Neural progenitor cell (in vitro differentiated cells): ENCODE measurements at regions not wholly inside any gene's neighbourhood (a gene's known extent, or its start where the extent isn't known, plus 50 kb on each side); places are given as distances from the start of the nearest gene placed in this dataset.

Experiments used
- DNase-seq: peaks from one replicate; pipeline ENCODE4 v3.0.0-alpha.2; 2016; ENCODE audit warnings: low spot score
- H2AFZ ChIP-seq: fragments of 200-600 bp; sonication (generic); replicated peaks from 2 replicates; pipeline ENCODE4 v1.6.1; 2016; ENCODE audit warnings: antibody characterized with exemption
- H3F3A ChIP-seq: fragments of 200-600 bp; sonication (generic); 2 replicates; pipeline ENCODE4 v1.6.1; 2016; ENCODE audit warnings: antibody characterized with exemption, low read depth
- H3K27ac ChIP-seq: fragments of 200-600 bp; sonication (generic); 2 replicates; pipeline ENCODE4 v1.5.1; 2016; ENCODE audit warnings: mild to moderate bottlenecking
- H3K27me3 ChIP-seq: fragments of 200-600 bp; sonication (generic); 2 replicates; pipeline ENCODE4 v1.6.1; 2016; ENCODE audit warnings: mild to moderate bottlenecking, moderate library complexity
- H3K36me3 ChIP-seq: fragments of 200-600 bp; sonication (generic); 2 replicates; pipeline ENCODE4 v1.5.1; 2016
- H3K4me1 ChIP-seq: fragments of 200-600 bp; sonication (generic); 2 replicates; pipeline ENCODE4 v1.6.1; 2016; ENCODE audit warnings: mixed run types
- H3K4me2 ChIP-seq: fragments of 200-600 bp; sonication (generic); 2 replicates; pipeline ENCODE4 v1.6.1; 2016
- H3K4me3 ChIP-seq: fragments of 200-600 bp; sonication (generic); 2 replicates; pipeline ENCODE4 v1.5.1; 2016
- H3K79me2 ChIP-seq: fragments of 200-600 bp; sonication (generic); 2 replicates; pipeline ENCODE4 v1.6.1; 2016; ENCODE audit warnings: low read depth
- H3K9ac ChIP-seq: fragments of 200-600 bp; sonication (generic); 2 replicates; pipeline ENCODE4 v1.6.1; 2016
- H3K9me3 ChIP-seq: fragments of 200-600 bp; sonication (generic); 2 replicates; pipeline ENCODE4 v1.5.1; 2016; ENCODE audit warnings: low read depth
- H4K20me1 ChIP-seq: fragments of 200-600 bp; sonication (generic); 2 replicates; pipeline ENCODE4 v1.6.1; 2016; ENCODE audit warnings: low read depth
- H3K27ac Mint-ChIP-seq: 3 replicates; pipeline ENCODE4 v1.8.0; 2021; ENCODE audit warnings: mixed read lengths
- H3K27me3 Mint-ChIP-seq: 2 replicates; pipeline ENCODE4 v1.8.0; 2022; ENCODE audit warnings: low read depth, mild to moderate bottlenecking, inconsistent platforms, moderate library complexity, mixed read lengths; ENCODE audit not compliant: insufficient read depth
- H3K36me3 Mint-ChIP-seq: 3 replicates; pipeline ENCODE4 v1.8.0; 2021; ENCODE audit warnings: mixed read lengths
- H3K4me1 Mint-ChIP-seq: 3 replicates; pipeline ENCODE4 v1.8.0; 2021; ENCODE audit warnings: mixed read lengths
- H3K4me3 Mint-ChIP-seq: 3 replicates; pipeline ENCODE4 v1.8.0; 2021; ENCODE audit warnings: mild to moderate bottlenecking, moderate library complexity, mixed read lengths
- H3K9me3 Mint-ChIP-seq: 3 replicates; pipeline ENCODE4 v1.8.0; 2020; ENCODE audit warnings: mixed read lengths
- EZH2 ChIP-seq: fragments of 200-600 bp; sonication (generic); IDR thresholded peaks from 2 replicates; pipeline ENCODE4 v1.6.1; 2017; ENCODE audit warnings: antibody characterized with exemption, mild to moderate bottlenecking, moderate library complexity
- EZH2phosphoT487 ChIP-seq: fragments of 200-600 bp; sonication (generic); IDR thresholded peaks from 2 replicates; pipeline ENCODE4 v1.6.1; 2017; ENCODE audit warnings: antibody characterized with exemption
- TF ChIP-seq, protein P1 (sequence below): fragments of 200-600 bp; sonication (generic); IDR thresholded peaks from 2 replicates; pipeline ENCODE4 v1.5.1; 2017; ENCODE audit warnings: antibody characterized with exemption, mild to moderate bottlenecking

DNA sequence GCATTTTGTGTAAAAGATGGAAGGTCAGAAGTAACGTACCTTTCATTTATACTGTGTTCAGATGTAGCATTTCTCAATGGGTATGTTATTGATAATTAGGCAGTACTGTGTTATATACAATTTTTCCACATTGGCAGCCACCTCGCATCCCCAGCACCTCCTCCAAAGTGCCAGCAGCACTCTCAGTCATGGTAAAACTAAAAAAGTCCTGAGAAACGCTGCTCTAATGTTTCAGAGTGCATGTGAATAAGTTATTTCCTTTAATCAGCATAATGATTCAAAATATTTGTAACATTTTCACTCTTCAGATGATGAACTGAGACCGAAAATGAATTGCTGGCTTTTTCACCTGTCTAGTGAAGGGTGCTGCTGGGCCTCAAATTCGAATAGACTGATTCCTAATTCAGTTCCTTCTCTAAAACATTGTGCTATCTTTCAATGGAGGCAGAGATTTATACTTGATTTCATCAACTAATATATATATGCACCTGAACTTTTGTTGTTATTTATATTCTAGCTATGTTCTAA, 79.9 kb upstream of the ANKRD55 start:
- H3K9me3 Mint-ChIP-seq, result peaks cover 2% of the 10 kb centered on the region
- no peaks in the 10 kb centered on the region for H3K36me3 Mint-ChIP-seq
- no peak overlapping the region for H2AFZ ChIP-seq
- no peak overlapping the region for H3K4me2 ChIP-seq
- no peaks in the 10 kb centered on the region for H3K36me3 ChIP-seq
- H3K4me3 ChIP-seq, result no peak overlapping the region
- no peaks in the 10 kb centered on the region for H3K27me3 Mint-ChIP-seq
- no peak overlapping the region for H3K27ac ChIP-seq
- no peak overlapping the region for H3K27ac Mint-ChIP-seq
- no peaks in the 10 kb centered on the region for H3K27me3 ChIP-seq
- H4K20me1 ChIP-seq, result no peaks in the 10 kb centered on the region
- no peak for DNase-seq
- no peak overlapping the region for H3K9ac ChIP-seq
- no peaks in the 10 kb centered on the region for H3K79me2 ChIP-seq
- no peak for TF ChIP-seq EZH2
- TF ChIP-seq, protein P1, sequence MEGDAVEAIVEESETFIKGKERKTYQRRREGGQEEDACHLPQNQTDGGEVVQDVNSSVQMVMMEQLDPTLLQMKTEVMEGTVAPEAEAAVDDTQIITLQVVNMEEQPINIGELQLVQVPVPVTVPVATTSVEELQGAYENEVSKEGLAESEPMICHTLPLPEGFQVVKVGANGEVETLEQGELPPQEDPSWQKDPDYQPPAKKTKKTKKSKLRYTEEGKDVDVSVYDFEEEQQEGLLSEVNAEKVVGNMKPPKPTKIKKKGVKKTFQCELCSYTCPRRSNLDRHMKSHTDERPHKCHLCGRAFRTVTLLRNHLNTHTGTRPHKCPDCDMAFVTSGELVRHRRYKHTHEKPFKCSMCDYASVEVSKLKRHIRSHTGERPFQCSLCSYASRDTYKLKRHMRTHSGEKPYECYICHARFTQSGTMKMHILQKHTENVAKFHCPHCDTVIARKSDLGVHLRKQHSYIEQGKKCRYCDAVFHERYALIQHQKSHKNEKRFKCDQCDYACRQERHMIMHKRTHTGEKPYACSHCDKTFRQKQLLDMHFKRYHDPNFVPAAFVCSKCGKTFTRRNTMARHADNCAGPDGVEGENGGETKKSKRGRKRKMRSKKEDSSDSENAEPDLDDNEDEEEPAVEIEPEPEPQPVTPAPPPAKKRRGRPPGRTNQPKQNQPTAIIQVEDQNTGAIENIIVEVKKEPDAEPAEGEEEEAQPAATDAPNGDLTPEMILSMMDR, result no peak
- no peak for TF ChIP-seq EZH2phosphoT487
- no peak overlapping the region for H3K4me3 Mint-ChIP-seq
- no peaks in the 10 kb centered on the region for H3F3A ChIP-seq
- H3K4me1 ChIP-seq, result no peaks in the 10 kb centered on the region
- H3K4me1 Mint-ChIP-seq, result no peaks in the 10 kb centered on the region
- no peaks in the 10 kb centered on the region for H3K9me3 ChIP-seq

- no peak for TF ChIP-seq EZH2phosphoT487
- TF ChIP-seq, protein P1, result no peak
- TF ChIP-seq EZH2, result no peak
- Mint-ChIP-seq H3K27me3 (peaks cover 2% of the 10 kb centered on the region), H3K27ac (no peak overlapping the region), H3K9me3 (peaks cover 2% of the 10 kb centered on the region), H3K4me1 (no peaks in the 10 kb centered on the region), H3K36me3 (no peaks in the 10 kb centered on the region), H3K4me3 (no peak overlapping the region)
- Histone ChIP-seq H3F3A (no peaks in the 10 kb centered on the region), H3K4me2 (no peak overlapping the region), H2AFZ (no peak overlapping the region), H3K4me3 (no peak overlapping the region), H3K27me3 (no peaks in the 10 kb centered on the region), H3K36me3 (no peaks in the 10 kb centered on the region), H4K20me1 (no peaks in the 10 kb centered on the region), H3K9ac (no peak overlapping the region), H3K9me3 (no peaks in the 10 kb centered on the region), H3K27ac (no peak overlapping the region), H3K4me1 (no peaks in the 10 kb centered on the region), H3K79me2 (no peaks in the 10 kb centered on the region)
- DNase-seq, result no peak
Observed at GRCh38 chr5:56311306-56311905, 78.3 kb upstream of the ANKRD55 start.

GRCh38 chr5:56310711-56311204, 77.6 kb upstream of the ANKRD55 start:
- Mint-ChIP-seq H3K9me3 (peaks cover 6% of the 10 kb centered on the region), H3K36me3 (no peaks in the 10 kb centered on the region), H3K27me3 (peaks cover 2% of the 10 kb centered on the region), H3K4me1 (no peaks in the 10 kb centered on the region), H3K4me3 (no peak overlapping the region), H3K27ac (no peak overlapping the region)
- Histone ChIP-seq H3K4me1 (no peaks in the 10 kb centered on the region), H3K36me3 (no peaks in the 10 kb centered on the region), H4K20me1 (no peaks in the 10 kb centered on the region), H3K4me2 (no peak overlapping the region), H3K4me3 (no peak overlapping the region), H3F3A (no peaks in the 10 kb centered on the region), H3K27me3 (no peaks in the 10 kb centered on the region), H3K9ac (no peak overlapping the region), H3K9me3 (no peaks in the 10 kb centered on the region), H3K79me2 (no peaks in the 10 kb centered on the region), H3K27ac (no peak overlapping the region), H2AFZ (no peak overlapping the region)
- TF ChIP-seq, protein P1, result no peak
- TF ChIP-seq EZH2 (no peak), EZH2phosphoT487 (no peak)
- DNase-seq, result no peak
